ENCODE measurements at regions not wholly inside any gene's neighbourhood (a gene's known extent, or its start where the extent isn't known, plus 50 kb on each side); places are given as distances from the start of the nearest gene placed in this dataset.
A peak's percentile ranks its signal among the peaks of the same experiment; 100 is the strongest.

DNA sequence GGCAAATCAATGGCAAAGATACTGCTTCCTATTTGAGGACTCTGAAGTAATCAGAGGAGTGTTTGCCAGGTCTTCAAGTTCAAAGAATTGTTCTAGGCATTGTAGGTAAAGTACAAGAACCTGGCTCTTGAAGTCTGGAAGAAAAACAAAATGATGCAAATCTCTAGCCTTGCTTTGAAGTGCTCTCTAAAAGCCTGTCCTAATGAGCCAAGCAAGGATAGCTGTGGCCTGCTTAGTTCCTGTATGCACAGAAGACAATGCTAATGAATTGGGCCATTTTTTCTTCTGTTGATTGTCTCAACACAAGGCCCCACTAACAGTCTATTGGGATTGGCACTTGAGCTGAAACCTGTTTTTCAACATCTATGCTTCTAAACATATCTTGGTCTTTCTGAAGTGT, 165.0 kb upstream of the POU3F2 start:
- DNase-seq, result no peak

- no peak for DNase-seq
These were observed 164.2 kb upstream of the POU3F2 start for GRCh38 chr6:98670045-98670746.

- DNase-seq, result no peak
These were observed 161.5 kb upstream of the POU3F2 start for GRCh38 chr6:98672681-98673475.

GRCh38 chr6:98678481-98678880, 155.9 kb upstream of the POU3F2 start:
- DNase-seq, result no peak

GRCh38 chr6:98686008-98686601, 148.3 kb upstream of the POU3F2 start:
- DNase-seq, result no peak

- DNase-seq, result no peak
These were observed 146.6 kb upstream of the POU3F2 start for GRCh38 chr6:98687752-98688151.

GRCh38 chr6:98695091-98695801, 139.1 kb upstream of the POU3F2 start:
- DNase-seq, result peak; percentile 81

GRCh38 chr6:98711380-98711779, 123.0 kb upstream of the POU3F2 start:
- no peak for DNase-seq

DNA sequence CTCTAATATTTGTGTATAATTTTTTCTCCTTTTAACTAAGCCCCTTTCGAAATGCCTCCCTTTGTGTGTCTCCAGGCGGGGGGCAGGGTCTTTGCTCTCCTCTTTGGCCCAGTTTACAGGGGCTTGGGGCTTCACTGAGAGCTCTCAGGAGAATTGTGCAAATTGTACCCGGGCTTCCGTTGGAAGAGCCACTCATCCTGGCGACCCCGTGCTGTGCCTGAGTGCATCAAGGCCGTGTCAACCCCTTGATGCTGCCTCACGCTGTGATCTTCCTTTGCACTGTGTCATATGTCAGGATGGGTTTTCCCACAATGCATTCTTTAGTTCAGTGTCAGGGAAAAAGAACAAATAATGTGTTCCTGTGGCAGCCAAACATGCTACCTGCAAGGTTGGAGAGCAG, 118.0 kb upstream of the POU3F2 start:
- no peak for DNase-seq

GRCh38 chr6:98717322-98717877, 117.0 kb upstream of the POU3F2 start:
- DNase-seq, result no peak

DNA sequence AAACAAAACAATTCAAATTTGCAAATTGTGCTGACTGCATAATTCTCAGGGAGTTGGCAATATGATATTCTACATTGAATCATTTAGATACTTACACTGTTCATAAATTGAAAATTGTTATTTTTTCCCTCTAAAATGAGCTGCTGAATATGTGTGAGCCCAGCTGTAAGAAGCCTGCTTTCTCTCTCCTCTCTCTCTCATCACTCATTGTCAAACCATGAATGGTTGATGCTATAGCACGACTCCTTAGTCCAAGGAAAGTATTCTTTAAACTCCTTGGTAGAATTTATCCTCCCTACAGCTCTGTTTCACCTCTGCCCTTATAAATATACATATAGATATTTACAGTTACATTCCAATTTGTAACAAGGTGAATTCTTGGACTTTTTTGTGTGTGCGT, 116.4 kb upstream of the POU3F2 start:
- DNase-seq, result no peak

DNA sequence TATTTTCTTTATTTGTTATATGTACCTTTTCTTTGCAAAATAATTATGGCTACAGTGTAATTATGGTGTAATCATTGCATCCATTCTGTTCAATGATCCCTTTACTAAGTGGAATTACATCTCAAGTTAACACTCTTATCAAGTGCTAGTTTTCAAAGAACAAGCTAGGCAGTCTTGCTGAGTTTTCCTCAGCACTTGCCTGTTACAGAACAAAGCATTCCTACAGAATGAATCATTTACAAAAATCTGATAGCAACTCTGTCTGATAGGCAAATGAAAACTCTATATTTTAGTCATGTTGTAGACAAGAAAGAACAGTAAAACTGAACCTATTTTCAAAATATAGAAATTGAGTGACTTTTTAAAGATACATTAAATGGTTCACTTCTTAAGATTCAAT, 109.8 kb upstream of the POU3F2 start:
- no peak for DNase-seq

GRCh38 chr6:98747273-98747672, 87.1 kb upstream of the POU3F2 start:
- DNase-seq, result no peak

GRCh38 chr6:98747960-98748359, 86.4 kb upstream of the POU3F2 start:
- DNase-seq, result no peak

- no peak for DNase-seq
These were observed 74.9 kb upstream of the POU3F2 start for GRCh38 chr6:98759459-98759858.

DNA sequence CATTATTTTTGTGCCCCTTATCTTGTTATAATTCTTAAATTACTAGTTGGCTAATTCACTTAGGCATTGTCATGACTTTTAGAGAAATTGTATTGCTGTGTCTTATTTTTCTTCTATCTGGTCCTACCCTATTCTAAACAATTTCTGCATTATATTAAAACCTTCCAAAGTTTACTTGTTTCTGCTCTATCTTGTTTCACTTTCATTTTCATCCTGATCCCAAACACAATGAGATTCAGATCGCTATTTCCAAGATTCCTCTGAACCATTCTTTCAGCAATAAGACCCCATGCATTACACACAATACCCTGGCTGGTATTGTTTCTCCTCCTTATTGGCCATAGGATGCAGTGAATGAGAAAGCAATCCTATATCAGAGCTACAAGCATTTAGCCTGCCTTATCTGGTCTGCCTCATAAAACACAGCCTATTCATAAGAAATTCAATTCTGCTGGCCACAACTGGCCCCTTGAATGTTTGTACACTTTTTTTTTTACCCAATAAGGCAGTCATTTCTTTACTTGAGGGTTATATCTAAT, 69.9 kb upstream of the POU3F2 start:
- no peak for DNase-seq

- DNase-seq, result no peak
These were observed 64.8 kb upstream of the POU3F2 start for GRCh38 chr6:98769546-98769945.

GRCh38 chr6:98775205-98775604, 59.2 kb upstream of the POU3F2 start:
- DNase-seq, result no peak

DNA sequence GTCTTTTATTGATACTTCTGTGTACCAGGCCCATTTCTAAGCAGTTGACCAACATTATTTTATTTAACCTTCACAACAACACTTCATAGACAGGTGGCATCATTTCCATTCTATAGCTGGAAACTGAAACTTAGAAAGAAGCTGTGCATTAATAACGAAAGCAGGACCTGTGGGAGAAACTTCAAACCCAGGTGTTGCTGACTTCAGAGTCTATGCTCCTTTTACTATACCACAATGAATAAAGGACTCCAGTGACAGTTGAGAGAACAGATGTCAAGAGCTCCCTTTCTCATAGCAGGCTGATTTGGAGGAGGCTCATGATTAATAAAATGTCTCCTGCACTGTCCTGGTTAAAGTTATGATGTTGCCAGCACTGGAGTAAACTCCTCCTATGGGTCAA, 56.6 kb upstream of the POU3F2 start:
- DNase-seq, result no peak

GRCh38 chr6:98779618-98780017, 54.8 kb upstream of the POU3F2 start:
- no peak for DNase-seq

GRCh38 chr6:98782772-98783171, 51.6 kb upstream of the POU3F2 start:
- DNase-seq, result no peak

DNA sequence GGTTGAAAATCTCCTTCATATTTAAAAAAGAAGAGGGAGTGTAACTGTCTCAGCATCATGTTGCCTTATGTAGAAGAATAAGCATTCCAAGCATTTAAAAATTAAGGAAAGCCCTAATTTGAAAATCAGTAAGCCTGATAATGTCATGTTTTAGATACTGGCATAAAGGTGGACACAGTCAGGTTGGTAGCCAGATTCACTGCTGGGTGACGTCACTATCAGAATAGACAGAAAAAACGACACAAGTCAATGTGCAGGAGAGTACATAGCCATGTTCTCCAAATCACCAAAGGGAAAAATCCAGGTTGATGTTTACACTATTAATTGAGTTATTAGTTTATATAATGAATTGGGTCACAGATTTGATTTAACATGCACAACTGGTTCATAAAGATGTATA, 50.8 kb upstream of the POU3F2 start:
- DNase-seq, result no peak
